Lower lobe of right lung (tissue), 2 donors: ENCODE measurements at regions not wholly inside any gene's neighbourhood (a gene's known extent, or its start where the extent isn't known, plus 50 kb on each side); places are given as distances from the start of the nearest gene placed in this dataset.

ENCODE experiments used
- ATAC-seq, 2 donors: fragments of 200-7000 bp; cut with Tn5 transposase; one replicate each; pipeline ENCODE4 v1.9.1; 2020 to 2022; ENCODE audit warnings: mild to moderate bottlenecking in 2 of 2, moderate library complexity in 2 of 2
- DNase-seq: peaks from one replicate; pipeline ENCODE4 v3.0.0-alpha.2; 2020
- H3K27ac ChIP-seq: fragments of 200-600 bp; one replicate; pipeline ENCODE4 v1.8.0; 2022
- H3K27me3 ChIP-seq: fragments of 200-600 bp; one replicate; pipeline ENCODE4 v1.8.0; 2022; ENCODE audit warnings: low read depth
- H3K36me3 ChIP-seq: fragments of 200-600 bp; one replicate; pipeline ENCODE4 v1.8.0; 2022; ENCODE audit warnings: mild to moderate bottlenecking
- H3K4me1 ChIP-seq: fragments of 200-600 bp; one replicate; pipeline ENCODE4 v1.8.0; 2022
- H3K4me3 ChIP-seq: fragments of 200-600 bp; one replicate; pipeline ENCODE4 v1.8.0; 2022; ENCODE audit warnings: mild to moderate bottlenecking
- H3K9me3 ChIP-seq: fragments of 200-600 bp; one replicate; pipeline ENCODE4 v1.8.0; 2022
- intact Hi-C: fragments of 100-400 bp; cut with DNase I; formaldehyde crosslinking; loops from one replicate; pipeline ENCODE4 v1.11.0; 2022
- TF ChIP-seq, protein P1 (sequence below): fragments of 200-600 bp; IDR thresholded peaks from one replicate; pipeline ENCODE4 v1.8.0; 2022; ENCODE audit warnings: antibody characterized with exemption, mild to moderate bottlenecking
- donor health status: DM: no; HTN: yes; CAD: no; lungs with severe emphysema.

DNA sequence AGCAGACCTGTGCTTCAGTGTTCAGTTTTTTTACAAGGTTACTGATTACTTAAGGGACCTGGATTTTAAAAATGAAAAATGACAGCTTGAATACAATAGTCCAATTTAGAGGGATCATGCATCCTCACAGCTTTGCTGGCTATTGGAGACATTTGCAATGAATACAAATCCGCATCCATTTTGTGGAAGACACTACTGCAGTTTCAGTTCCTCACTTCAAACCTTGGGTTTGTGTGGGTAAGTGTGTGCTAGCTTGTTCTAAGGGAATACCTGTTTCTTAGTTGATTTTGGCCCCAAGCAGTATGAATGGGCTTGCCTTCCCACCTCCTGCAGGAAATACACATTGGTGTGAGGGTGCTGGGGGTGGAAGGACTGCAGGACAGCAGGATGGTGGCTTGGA, 222.4 kb downstream of the OLFM4 start:
- no peaks in the 10 kb centered on the region for H3K4me1 ChIP-seq
- ATAC-seq (no peak), DNase-seq (no peak)
- H3K36me3 ChIP-seq = no peaks in the 10 kb centered on the region
- intact Hi-C loops = no loop called here
- no peak overlapping the region for H3K27ac ChIP-seq
- H3K27me3 ChIP-seq = no peaks in the 10 kb centered on the region
- H3K9me3 ChIP-seq = no peaks in the 10 kb centered on the region
- H3K4me3 ChIP-seq = no peak overlapping the region
- TF ChIP-seq, protein P1, sequence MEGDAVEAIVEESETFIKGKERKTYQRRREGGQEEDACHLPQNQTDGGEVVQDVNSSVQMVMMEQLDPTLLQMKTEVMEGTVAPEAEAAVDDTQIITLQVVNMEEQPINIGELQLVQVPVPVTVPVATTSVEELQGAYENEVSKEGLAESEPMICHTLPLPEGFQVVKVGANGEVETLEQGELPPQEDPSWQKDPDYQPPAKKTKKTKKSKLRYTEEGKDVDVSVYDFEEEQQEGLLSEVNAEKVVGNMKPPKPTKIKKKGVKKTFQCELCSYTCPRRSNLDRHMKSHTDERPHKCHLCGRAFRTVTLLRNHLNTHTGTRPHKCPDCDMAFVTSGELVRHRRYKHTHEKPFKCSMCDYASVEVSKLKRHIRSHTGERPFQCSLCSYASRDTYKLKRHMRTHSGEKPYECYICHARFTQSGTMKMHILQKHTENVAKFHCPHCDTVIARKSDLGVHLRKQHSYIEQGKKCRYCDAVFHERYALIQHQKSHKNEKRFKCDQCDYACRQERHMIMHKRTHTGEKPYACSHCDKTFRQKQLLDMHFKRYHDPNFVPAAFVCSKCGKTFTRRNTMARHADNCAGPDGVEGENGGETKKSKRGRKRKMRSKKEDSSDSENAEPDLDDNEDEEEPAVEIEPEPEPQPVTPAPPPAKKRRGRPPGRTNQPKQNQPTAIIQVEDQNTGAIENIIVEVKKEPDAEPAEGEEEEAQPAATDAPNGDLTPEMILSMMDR = no peak

DNA sequence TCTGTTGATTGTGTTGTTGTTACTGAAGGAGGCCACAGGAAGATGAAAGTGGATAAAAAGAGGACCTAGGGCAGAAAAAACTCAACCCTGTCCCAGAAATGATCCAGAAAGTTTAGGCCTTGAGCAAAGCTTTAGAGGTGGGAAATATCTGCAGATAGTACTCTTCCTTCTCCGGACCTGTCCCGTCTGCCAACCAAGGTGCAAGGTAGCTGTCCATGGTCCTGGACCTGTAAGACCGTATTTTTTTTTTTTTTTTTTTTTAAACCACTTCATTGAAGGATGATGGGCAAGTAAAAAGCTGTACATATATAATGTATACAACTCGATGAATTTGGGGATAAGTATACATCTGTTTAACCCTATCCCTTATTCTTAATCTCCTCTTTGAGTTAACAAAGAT, 225.9 kb downstream of the OLFM4 start:
- no peak overlapping the region for H3K4me3 ChIP-seq
- TF ChIP-seq, protein P1 = no peak
- no peaks in the 10 kb centered on the region for H3K27me3 ChIP-seq
- intact Hi-C loops = no loop called here
- no peaks in the 10 kb centered on the region for H3K36me3 ChIP-seq
- no peaks in the 10 kb centered on the region for H3K9me3 ChIP-seq
- no peaks in the 10 kb centered on the region for H3K4me1 ChIP-seq
- ATAC-seq = no peak
- DNase-seq = no peak
- H3K27ac ChIP-seq = no peak overlapping the region

DNA sequence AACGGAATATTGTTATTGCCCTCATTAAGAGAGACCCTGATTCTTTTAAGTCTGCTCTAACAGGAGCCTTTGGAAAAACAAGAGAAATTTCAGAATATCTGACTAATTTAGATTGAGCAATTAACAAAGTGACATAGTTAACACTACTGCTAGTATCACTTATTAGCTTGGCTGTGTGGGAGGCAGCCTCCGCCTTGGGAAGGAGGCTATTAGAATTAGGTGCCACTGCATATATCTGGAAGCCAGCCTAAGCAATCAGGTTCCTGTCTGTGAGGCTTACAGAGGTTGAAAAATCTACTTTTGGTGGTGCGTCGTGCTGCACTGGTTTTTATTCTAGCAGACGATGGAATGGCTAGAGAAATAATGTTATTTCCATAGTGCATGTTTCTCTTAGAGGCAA, 227.2 kb downstream of the OLFM4 start:
- H3K27me3 ChIP-seq = no peaks in the 10 kb centered on the region
- H3K9me3 ChIP-seq = no peaks in the 10 kb centered on the region
- ATAC-seq (no peak), DNase-seq (no peak)
- no peak overlapping the region for H3K27ac ChIP-seq
- intact Hi-C loops = no loop called here
- TF ChIP-seq, protein P1 = no peak
- H3K36me3 ChIP-seq = no peaks in the 10 kb centered on the region
- no peaks in the 10 kb centered on the region for H3K4me1 ChIP-seq
- H3K4me3 ChIP-seq = no peak overlapping the region

DNA sequence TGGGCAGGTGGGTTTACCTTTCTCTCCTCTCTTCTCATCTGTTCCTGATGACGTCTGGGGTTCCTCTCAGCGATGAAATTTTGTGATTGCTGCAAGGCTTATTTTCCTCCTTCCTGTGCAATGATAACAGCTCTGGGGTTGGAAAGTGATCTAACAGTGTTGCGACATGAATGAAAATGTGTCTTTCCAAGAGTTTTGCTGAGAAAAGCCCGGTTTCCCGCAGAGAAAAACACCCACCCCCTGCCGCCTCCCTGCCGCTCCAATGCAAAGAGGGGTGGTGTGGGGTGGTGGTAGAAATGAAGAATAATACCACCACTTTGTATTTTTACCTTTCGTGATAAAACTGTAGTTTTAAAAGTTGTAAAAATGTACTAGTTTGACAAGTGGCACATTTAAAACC, 232.0 kb downstream of the OLFM4 start:
- no peak overlapping the region for H3K27ac ChIP-seq
- DNase-seq (no peak), ATAC-seq (no peak)
- H3K27me3 ChIP-seq = no peaks in the 10 kb centered on the region
- TF ChIP-seq, protein P1 = no peak
- no peaks in the 10 kb centered on the region for H3K4me1 ChIP-seq
- no peak overlapping the region for H3K4me3 ChIP-seq
- no peaks in the 10 kb centered on the region for H3K36me3 ChIP-seq
- no peaks in the 10 kb centered on the region for H3K9me3 ChIP-seq
- intact Hi-C loops = no loop called here

DNA sequence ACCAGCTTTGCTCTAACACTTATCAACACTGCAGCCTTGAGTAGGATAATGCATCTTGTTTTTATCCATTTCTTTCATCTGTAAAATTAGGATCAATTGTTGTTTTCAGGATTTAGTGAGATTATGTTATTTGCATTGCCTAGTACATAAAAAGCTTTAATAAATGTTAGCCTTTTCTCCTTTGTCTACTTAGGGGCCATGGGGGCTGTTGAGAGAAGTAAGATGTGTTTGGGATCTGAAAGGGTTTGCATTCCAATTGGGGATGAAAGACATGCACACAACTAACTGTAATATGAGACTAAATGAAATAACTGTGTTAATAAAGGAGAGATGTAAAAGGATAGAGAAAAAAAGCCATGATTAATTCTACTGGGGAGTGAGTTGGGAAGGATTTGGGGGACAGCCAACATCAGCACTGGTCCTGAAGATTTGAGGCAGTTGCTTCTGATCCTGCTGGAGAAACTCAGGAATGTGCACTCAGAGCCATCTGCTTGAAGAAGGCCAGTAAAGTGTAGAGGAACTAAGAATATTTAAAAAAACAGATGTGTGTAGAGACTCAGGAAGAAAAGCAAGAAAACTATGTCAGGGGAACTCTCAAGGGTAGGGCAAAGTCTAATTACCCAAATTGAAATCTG, 236.3 kb downstream of the OLFM4 start:
- Histone ChIP-seq H3K4me3 (no peak overlapping the region), H3K36me3 (no peaks in the 10 kb centered on the region), H3K27me3 (no peaks in the 10 kb centered on the region), H3K27ac (no peak overlapping the region), H3K9me3 (no peaks in the 10 kb centered on the region), H3K4me1 (no peaks in the 10 kb centered on the region)
- intact Hi-C loops = no loop called here
- TF ChIP-seq, protein P1 = no peak
- ATAC-seq (no peak), DNase-seq (no peak)
